ENCODE measurements at regions not wholly inside any gene's neighbourhood (a gene's known extent, or its start where the extent isn't known, plus 50 kb on each side); places are given as distances from the start of the nearest gene placed in this dataset.
"Not testable (repeated sequence)": the region's sequence is repeated elsewhere in the genome, so short reads cannot be mapped to it uniquely, and the experiment has no call there.

GRCh38 chr6:92648364-92649086 is 770.8 kb downstream of the EPHA7 start:
- Histone ChIP-seq H3K27me3 (no peaks in the 10 kb centered on the region), H3K4me3 (no peak overlapping the region), H3K9me3 (no peaks in the 10 kb centered on the region), H3K36me3 (replicated peaks in 1 of 2; ENCODE audit: insufficient read depth in 1 of 2, low read depth in 2 of 2) (no peaks in the 10 kb centered on the region), H3K4me1 (no peaks in the 10 kb centered on the region), H3K27ac (no peak overlapping the region)
- ATAC-seq = no peak
- DNase-seq = no peak
- 41 to 46% methylated on average over 5 of the region's 5 CpGs for WGBS, 2 donors
- TF ChIP-seq CTCF (IDR thresholded peaks at IDR 0.05) (no peak), POLR2A (IDR thresholded peaks at IDR 0.05) (no peak)
- intact Hi-C loops (cut with DNase I) = no loop called here

GRCh38 chr6:92647630-92648029 is 771.7 kb downstream of the EPHA7 start:
- 46 to 48% methylated on average over 5 of the region's 5 CpGs for WGBS, 2 donors
- Histone ChIP-seq H3K36me3 (replicated peaks in 1 of 2; ENCODE audit: insufficient read depth in 1 of 2, low read depth in 2 of 2) (no peaks in the 10 kb centered on the region), H3K27me3 (no peaks in the 10 kb centered on the region), H3K9me3 (no peaks in the 10 kb centered on the region), H3K27ac (no peak overlapping the region), H3K4me1 (no peaks in the 10 kb centered on the region), H3K4me3 (no peak overlapping the region)
- TF ChIP-seq POLR2A (IDR thresholded peaks at IDR 0.05) (no peak), CTCF (IDR thresholded peaks at IDR 0.05) (no peak)
- ATAC-seq = no peak
- intact Hi-C loops (cut with DNase I) = no loop called here
- DNase-seq = no peak

- H3K4me3 ChIP-seq; H3K36me3 ChIP-seq (replicated peaks in 1 of 2; ENCODE audit: insufficient read depth in 1 of 2, low read depth in 2 of 2); H3K27me3 ChIP-seq; H3K4me1 ChIP-seq; H3K9me3 ChIP-seq; ATAC-seq; intact Hi-C loops (cut with DNase I); H3K27ac ChIP-seq: not testable (repeated sequence)
- peak in 2 of 4 donors; percentile 9 to 15 for DNase-seq
- 56 to 58% methylated on average over 24 to 25 of the region's 25 CpGs for WGBS, 2 donors
Measured at GRCh38 chr6:92644104-92644791, 775.1 kb downstream of the EPHA7 start.

GRCh38 chr6:92635553-92636153 is 783.7 kb downstream of the EPHA7 start:
- no peak for TF ChIP-seq CTCF (IDR thresholded peaks at IDR 0.05)
- no peak for TF ChIP-seq POLR2A (IDR thresholded peaks at IDR 0.05)
- WGBS, 2 donors = 57 to 59% methylated on average over 3 of the region's 3 CpGs
- no peak for DNase-seq
- H3K27me3 ChIP-seq = no peaks in the 10 kb centered on the region
- intact Hi-C loops (cut with DNase I) = no loop called here
- H3K4me3 ChIP-seq = no peak overlapping the region
- no peak overlapping the region for H3K27ac ChIP-seq
- ATAC-seq = no peak
- no peaks in the 10 kb centered on the region for H3K36me3 ChIP-seq (replicated peaks in 1 of 2; ENCODE audit: insufficient read depth in 1 of 2, low read depth in 2 of 2)
- no peaks in the 10 kb centered on the region for H3K4me1 ChIP-seq
- no peaks in the 10 kb centered on the region for H3K9me3 ChIP-seq

GRCh38 chr6:92634561-92634960 is 784.8 kb downstream of the EPHA7 start:
- TF ChIP-seq CTCF (IDR thresholded peaks at IDR 0.05) (no peak), POLR2A (IDR thresholded peaks at IDR 0.05) (no peak)
- no peaks in the 10 kb centered on the region for H3K36me3 ChIP-seq (replicated peaks in 1 of 2; ENCODE audit: insufficient read depth in 1 of 2, low read depth in 2 of 2)
- H3K4me3 ChIP-seq = no peak overlapping the region
- intact Hi-C loops (cut with DNase I) = no loop called here
- H3K9me3 ChIP-seq = no peaks in the 10 kb centered on the region
- ATAC-seq (no peak), DNase-seq (no peak)
- no peaks in the 10 kb centered on the region for H3K4me1 ChIP-seq
- no peak overlapping the region for H3K27ac ChIP-seq
- 29 to 35% methylated on average over 3 of the region's 3 CpGs for WGBS, 2 donors
- H3K27me3 ChIP-seq = no peaks in the 10 kb centered on the region

Data from body of pancreas (tissue), 4 donors.